Cerebellar cortex (tissue), 1 donor: ENCODE measurements at regions not wholly inside any gene's neighbourhood (a gene's known extent, or its start where the extent isn't known, plus 50 kb on each side); places are given as distances from the start of the nearest gene placed in this dataset.
"Not testable (repeated sequence)": the region's sequence is repeated elsewhere in the genome, so short reads cannot be mapped to it uniquely, and the experiment has no call there.

Source experiments
- DNase-seq: peaks from one replicate; pipeline ENCODE4 v3.0.0-alpha.2; 2015; ENCODE audit warnings: low spot score

- no peak for DNase-seq
Measured at GRCh38 chr5:8714861-8715260, 831.0 kb downstream of the SEMA5A start.

- DNase-seq: no peak
Measured at GRCh38 chr5:8719796-8720195, 826.1 kb downstream of the SEMA5A start.

- DNase-seq: no peak
Measured at GRCh38 chr5:8720506-8720905, 825.4 kb downstream of the SEMA5A start.

GRCh38 chr5:8721536-8721935 is 824.3 kb downstream of the SEMA5A start:
- DNase-seq: no peak

- no peak for DNase-seq
Measured at GRCh38 chr5:8726383-8727036, 819.4 kb downstream of the SEMA5A start.

GRCh38 chr5:8727396-8727795 is 818.5 kb downstream of the SEMA5A start:
- DNase-seq: no peak

GRCh38 chr5:8729437-8729836 is 816.4 kb downstream of the SEMA5A start:
- DNase-seq: no peak

GRCh38 chr5:8730194-8730593 is 815.7 kb downstream of the SEMA5A start:
- DNase-seq: no peak

- DNase-seq: not testable (repeated sequence)
Measured at GRCh38 chr5:8731110-8731509, 814.8 kb downstream of the SEMA5A start.

GRCh38 chr5:8740595-8740994 is 805.3 kb downstream of the SEMA5A start:
- no peak for DNase-seq

- DNase-seq: no peak
Measured at GRCh38 chr5:8749556-8749955, 796.3 kb downstream of the SEMA5A start.

- DNase-seq: no peak
Measured at GRCh38 chr5:8750100-8750499, 795.8 kb downstream of the SEMA5A start.

- DNase-seq: no peak
Measured at GRCh38 chr5:8751971-8752370, 793.9 kb downstream of the SEMA5A start.

GRCh38 chr5:8752595-8752994 is 793.3 kb downstream of the SEMA5A start:
- no peak for DNase-seq

- no peak for DNase-seq
Measured at GRCh38 chr5:8756498-8757084, 789.3 kb downstream of the SEMA5A start.

- no peak for DNase-seq
Measured at GRCh38 chr5:8765886-8766285, 780.0 kb downstream of the SEMA5A start.

GRCh38 chr5:8766448-8766847 is 779.4 kb downstream of the SEMA5A start:
- no peak for DNase-seq

- DNase-seq: no peak
Measured at GRCh38 chr5:8767111-8767510, 778.8 kb downstream of the SEMA5A start.

- DNase-seq: no peak
Measured at GRCh38 chr5:8767746-8768145, 778.1 kb downstream of the SEMA5A start.

GRCh38 chr5:8769631-8770030 is 776.2 kb downstream of the SEMA5A start:
- DNase-seq: no peak

- DNase-seq: no peak
Measured at GRCh38 chr5:8770431-8770830, 775.4 kb downstream of the SEMA5A start.

GRCh38 chr5:8773046-8773615 is 772.7 kb downstream of the SEMA5A start:
- no peak for DNase-seq

- DNase-seq: no peak
Measured at GRCh38 chr5:8784692-8785091, 761.2 kb downstream of the SEMA5A start.

- no peak for DNase-seq
Measured at GRCh38 chr5:8788246-8788645, 757.6 kb downstream of the SEMA5A start.
